GM10248 (cell line): ENCODE measurements at regions not wholly inside any gene's neighbourhood (a gene's known extent, or its start where the extent isn't known, plus 50 kb on each side); places are given as distances from the start of the nearest gene placed in this dataset.

Experiments
- CTCF ChIA-PET: fragments of 300-600 bp; sonication (Branson Sonifier 250); formaldehyde crosslinking; extraction: SDS; loops from one replicate; lab custom pipeline; 2021; ENCODE audit warnings: antibody characterized with exemption; lab: Yijun Ruan, JAX
- POLR2A ChIA-PET: fragments of 350-650 bp; sonication (Branson Sonifier 250); formaldehyde crosslinking; extraction: SDS; loops from one replicate; lab custom pipeline; 2020; ENCODE audit warnings: antibody characterized with exemption; lab: Yijun Ruan, JAX
- DNase-seq: peaks from one replicate; pipeline ENCODE4 v3.0.0; 2012; ENCODE audit errors: extremely low spot score
- CTCF ChIP-seq: IDR thresholded peaks from 2 replicates; pipeline ENCODE4 v1.5.1; 2012; ENCODE audit warnings: mild to moderate bottlenecking, low read depth; ENCODE audit errors: extremely low read depth, missing control alignments, control extremely low read depth

- ChIA-PET POLR2A (no interaction called here), CTCF (interaction anchor here (1.4 kb wide), 1 partner anchor 26 kb away, joined by 3 read pairs; no protein-coding TSS in a partner anchor)
- DNase-seq = no peak
- no peak for TF ChIP-seq CTCF
These were observed 488.6 kb downstream of the KCTD8 start for GRCh38 chr4:43959976-43960375.

GRCh38 chr4:43968011-43968410 is 480.6 kb downstream of the KCTD8 start:
- DNase-seq = no peak
- POLR2A ChIA-PET = no interaction called here
- CTCF ChIA-PET = no interaction called here
- no peak for TF ChIP-seq CTCF

GRCh38 chr4:43983610-43984009 is 465.0 kb downstream of the KCTD8 start:
- no peak for DNase-seq
- TF ChIP-seq CTCF = no peak
- CTCF ChIA-PET = interaction anchor here (1.0 to 1.4 kb wide), 2 partner anchors 19 to 22 kb away, joined by 3 read pairs; no protein-coding TSS in a partner anchor
- POLR2A ChIA-PET = no interaction called here

DNA sequence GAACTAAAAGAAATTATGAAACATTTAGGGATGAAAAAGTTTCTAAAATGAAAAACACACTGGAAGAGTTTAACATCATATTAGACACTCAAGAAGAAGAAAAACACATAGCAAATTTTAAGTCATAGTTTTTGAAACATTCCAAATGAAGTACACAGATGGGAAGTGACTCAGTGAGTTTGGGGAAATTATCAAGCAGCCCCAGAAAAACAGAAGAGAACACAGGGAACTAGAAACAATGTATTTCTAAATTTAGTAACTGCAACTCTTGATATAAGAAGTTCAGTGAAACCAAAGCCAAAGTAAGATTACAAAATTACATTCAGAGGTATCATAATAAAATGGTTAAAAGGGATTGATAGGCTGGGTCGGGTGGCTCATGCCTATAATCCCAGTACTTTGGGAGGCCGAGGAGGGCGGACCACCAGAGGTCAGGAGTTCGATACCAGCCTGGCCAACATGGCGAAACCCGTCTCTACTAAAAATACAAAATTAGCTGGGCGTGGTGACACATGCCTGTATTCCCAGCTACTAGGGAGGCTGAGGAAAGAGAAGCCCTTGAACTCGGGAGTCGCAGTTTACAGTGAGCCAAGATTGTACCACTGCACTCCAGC is 461.2 kb downstream of the KCTD8 start:
- DNase-seq = no peak
- TF ChIP-seq CTCF = no peak

DNA sequence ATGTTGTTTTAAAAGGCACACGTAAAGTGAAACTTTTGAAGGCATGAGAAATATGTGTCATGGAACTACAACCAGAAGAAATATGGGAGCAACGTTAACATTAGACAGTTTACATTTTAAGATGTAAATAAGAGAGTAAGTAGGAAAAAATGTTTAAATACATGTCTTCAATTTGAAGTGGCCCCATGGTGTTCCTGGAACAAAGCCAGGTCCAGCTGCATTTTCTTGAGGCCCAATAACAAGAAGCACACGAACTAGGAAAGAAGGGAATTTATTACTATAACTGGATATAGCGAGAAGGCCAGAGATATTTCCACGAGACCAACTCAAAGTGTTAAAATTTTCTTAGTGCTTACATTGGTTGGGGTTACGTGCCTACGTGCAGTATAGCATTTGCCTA is 458.1 kb downstream of the KCTD8 start:
- DNase-seq = no peak
- POLR2A ChIA-PET = no interaction called here
- TF ChIP-seq CTCF = no peak
- CTCF ChIA-PET = no interaction called here

More for the DNA sequence above, 461.2 kb downstream of the KCTD8 start:
- ChIA-PET POLR2A (no interaction called here), CTCF (no interaction called here)

- no peak for TF ChIP-seq CTCF
- POLR2A ChIA-PET = no interaction called here
- CTCF ChIA-PET = interaction anchor here (0.9 kb wide), 1 partner anchor 10 kb away, joined by 4 read pairs; no protein-coding TSS in a partner anchor
- no peak for DNase-seq
These were observed 457.6 kb downstream of the KCTD8 start for GRCh38 chr4:43990963-43991362.
